ENCODE measurements at regions not wholly inside any gene's neighbourhood (a gene's known extent, or its start where the extent isn't known, plus 50 kb on each side); places are given as distances from the start of the nearest gene placed in this dataset.

DNA sequence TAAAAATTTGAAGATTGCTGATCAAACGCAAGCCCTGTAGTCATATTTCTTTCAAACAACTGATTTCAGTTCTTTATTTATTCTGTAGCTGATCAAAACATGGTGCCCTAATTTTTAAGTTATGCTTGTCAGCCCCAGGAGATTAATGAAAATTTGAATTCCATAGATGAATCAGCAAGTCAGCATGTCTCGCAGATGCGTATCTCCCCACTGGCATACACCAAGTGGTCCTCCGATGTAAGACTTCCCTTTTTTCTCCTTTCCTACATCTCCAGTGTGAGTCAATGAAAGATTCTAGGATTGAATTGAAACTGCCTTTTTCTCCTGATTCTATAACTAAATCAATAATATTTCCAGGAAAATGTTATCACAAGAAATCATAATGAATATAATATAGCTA is 539.6 kb upstream of the NOX3 start:
- TF ChIP-seq CTCF (IDR thresholded peaks at IDR 0.05; ENCODE audit: insufficient read depth, low read depth, low read length) = no peak
- ChIA-PET POLR2A (no interaction called here), CTCF (no interaction called here)
- no peak overlapping the region for H3K4me3 ChIP-seq (ENCODE audit: low read depth, low read length)
- no peaks in the 10 kb centered on the region for H3K27me3 ChIP-seq (ENCODE audit: control insufficient read depth, insufficient read depth, low read length)
- no peak for DNase-seq (ENCODE audit: low read depth)
- no peaks in the 10 kb centered on the region for H3K36me3 ChIP-seq (ENCODE audit: control insufficient read depth, insufficient read depth, low read length)

DNA sequence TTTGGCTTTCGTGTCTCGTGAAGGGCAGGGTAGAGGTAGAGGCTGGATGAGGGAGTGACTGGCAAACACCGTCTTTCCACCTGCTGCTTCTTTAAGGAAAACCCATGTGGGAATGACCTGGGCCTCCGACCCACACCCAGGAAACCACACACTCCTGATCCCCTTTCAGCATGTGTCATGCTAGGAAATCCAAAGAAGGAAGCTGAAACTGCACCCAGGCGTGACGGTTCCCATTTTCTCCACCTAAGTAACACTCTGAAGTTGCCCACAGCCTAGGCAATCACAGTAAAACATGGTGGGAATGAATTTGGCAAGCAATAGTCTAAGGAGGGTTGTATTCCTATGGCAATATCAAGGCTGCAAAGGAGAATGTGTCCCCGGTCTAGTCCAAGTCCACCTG is 538.4 kb upstream of the NOX3 start:
- no peaks in the 10 kb centered on the region for H3K36me3 ChIP-seq (ENCODE audit: control insufficient read depth, insufficient read depth, low read length)
- no peak for DNase-seq (ENCODE audit: low read depth)
- H3K27me3 ChIP-seq (ENCODE audit: control insufficient read depth, insufficient read depth, low read length) = no peaks in the 10 kb centered on the region
- POLR2A ChIA-PET = no interaction called here
- CTCF ChIA-PET = no interaction called here
- no peak overlapping the region for H3K4me3 ChIP-seq (ENCODE audit: low read depth, low read length)
- TF ChIP-seq CTCF (IDR thresholded peaks at IDR 0.05; ENCODE audit: insufficient read depth, low read depth, low read length) = no peak

DNA sequence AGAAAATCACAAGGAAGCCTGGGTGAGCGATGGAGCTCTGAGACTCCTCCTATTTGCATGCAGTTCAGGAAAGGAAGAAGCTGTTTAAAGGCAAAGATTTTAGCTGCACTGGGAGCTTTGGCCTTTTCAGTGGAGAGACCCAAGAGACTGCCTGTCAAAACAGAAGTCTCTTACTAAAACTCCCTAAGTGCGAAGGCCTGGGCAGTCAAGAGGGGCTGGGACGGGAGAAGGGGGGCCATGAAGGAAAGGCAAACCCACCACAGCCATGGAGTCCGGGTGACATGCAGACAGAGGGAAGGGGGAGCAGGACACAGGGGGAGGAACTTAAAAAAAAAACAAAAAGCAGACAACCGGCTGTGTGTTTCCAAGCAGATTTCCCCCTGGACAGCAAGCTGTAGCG is 537.6 kb upstream of the NOX3 start:
- ChIA-PET POLR2A (no interaction called here), CTCF (no interaction called here)
- DNase-seq (ENCODE audit: low read depth) = no peak
- Histone ChIP-seq H3K36me3 (ENCODE audit: control insufficient read depth, insufficient read depth, low read length) (no peaks in the 10 kb centered on the region), H3K4me3 (ENCODE audit: low read depth, low read length) (no peak overlapping the region), H3K27me3 (ENCODE audit: control insufficient read depth, insufficient read depth, low read length) (no peaks in the 10 kb centered on the region)
- no peak for TF ChIP-seq CTCF (IDR thresholded peaks at IDR 0.05; ENCODE audit: insufficient read depth, low read depth, low read length)

GRCh38 chr6:155985660-155986138 is 530.1 kb upstream of the NOX3 start:
- no peak for TF ChIP-seq CTCF (IDR thresholded peaks at IDR 0.05; ENCODE audit: insufficient read depth, low read depth, low read length)
- POLR2A ChIA-PET = no interaction called here
- H3K27me3 ChIP-seq (ENCODE audit: control insufficient read depth, insufficient read depth, low read length) = no peaks in the 10 kb centered on the region

DNA sequence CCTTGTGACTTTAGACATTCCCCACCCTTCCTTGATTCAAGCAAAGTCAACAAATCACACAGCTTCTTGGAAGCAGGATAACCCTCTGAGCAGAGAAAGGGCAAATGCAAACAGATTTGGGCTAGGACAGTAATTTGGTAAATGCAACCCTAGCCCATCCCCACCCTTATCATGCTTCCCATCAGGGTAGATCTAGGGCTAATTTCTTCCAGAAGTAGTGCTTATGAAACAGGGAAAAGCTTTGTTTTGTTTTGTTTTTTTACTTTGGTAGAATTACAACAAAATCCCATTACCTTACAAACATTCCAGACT is 525.1 kb upstream of the NOX3 start:
- Histone ChIP-seq H3K4me3 (ENCODE audit: low read depth, low read length) (no peak overlapping the region), H3K36me3 (ENCODE audit: control insufficient read depth, insufficient read depth, low read length) (no peaks in the 10 kb centered on the region), H3K27me3 (ENCODE audit: control insufficient read depth, insufficient read depth, low read length) (no peaks in the 10 kb centered on the region)
- CTCF ChIA-PET = interaction anchor here (0.8 kb wide), 1 partner anchor 60 kb away, joined by 4 read pairs; no protein-coding TSS in a partner anchor
- DNase-seq (ENCODE audit: low read depth) = no peak
- POLR2A ChIA-PET = no interaction called here
- TF ChIP-seq CTCF (IDR thresholded peaks at IDR 0.05; ENCODE audit: insufficient read depth, low read depth, low read length) = no peak

More at GRCh38 chr6:155985660-155986138, 530.1 kb upstream of the NOX3 start:
- DNase-seq (ENCODE audit: low read depth) = no peak
- CTCF ChIA-PET = no interaction called here
- no peak overlapping the region for H3K4me3 ChIP-seq (ENCODE audit: low read depth, low read length)
- H3K36me3 ChIP-seq (ENCODE audit: control insufficient read depth, insufficient read depth, low read length) = no peaks in the 10 kb centered on the region
